NCI-H526 (cell line): ENCODE measurements at regions not wholly inside any gene's neighbourhood (a gene's known extent, or its start where the extent isn't known, plus 50 kb on each side); places are given as distances from the start of the nearest gene placed in this dataset.

ENCODE experiments used
- DNase-seq, 2 experiments: peaks; one replicate each; lab custom pipeline; 2025; lab: John Stamatoyannopoulos, UW

DNA sequence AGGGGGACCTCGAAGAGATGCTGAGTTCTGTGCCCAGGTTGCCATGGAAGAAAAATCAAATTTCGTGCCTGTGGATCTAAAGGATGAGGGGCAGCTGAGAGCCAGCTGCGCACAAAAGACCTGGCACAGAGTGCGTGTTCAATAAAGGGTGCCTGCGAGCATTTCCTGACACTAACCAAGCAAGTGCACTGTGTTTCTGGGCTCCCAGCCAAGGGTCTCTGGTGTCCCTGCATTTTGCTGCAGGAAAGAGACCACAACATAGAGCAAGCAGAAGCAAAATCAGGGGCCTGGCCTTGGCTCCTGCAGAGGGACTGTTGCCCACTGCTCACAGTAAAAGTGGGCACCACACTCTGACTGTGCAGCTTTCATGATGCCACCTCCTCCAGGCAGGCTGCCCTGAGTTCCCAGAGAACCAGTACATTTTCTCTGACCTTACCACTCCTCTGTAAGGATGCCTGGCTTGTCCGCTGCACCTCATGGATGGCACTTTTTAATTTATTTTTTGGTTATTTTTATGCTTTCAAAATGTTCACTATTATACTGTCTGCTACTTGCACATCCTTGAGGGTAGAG lies 70.8 kb upstream of the GPR12 start:
- DNase-seq: no peak

DNA sequence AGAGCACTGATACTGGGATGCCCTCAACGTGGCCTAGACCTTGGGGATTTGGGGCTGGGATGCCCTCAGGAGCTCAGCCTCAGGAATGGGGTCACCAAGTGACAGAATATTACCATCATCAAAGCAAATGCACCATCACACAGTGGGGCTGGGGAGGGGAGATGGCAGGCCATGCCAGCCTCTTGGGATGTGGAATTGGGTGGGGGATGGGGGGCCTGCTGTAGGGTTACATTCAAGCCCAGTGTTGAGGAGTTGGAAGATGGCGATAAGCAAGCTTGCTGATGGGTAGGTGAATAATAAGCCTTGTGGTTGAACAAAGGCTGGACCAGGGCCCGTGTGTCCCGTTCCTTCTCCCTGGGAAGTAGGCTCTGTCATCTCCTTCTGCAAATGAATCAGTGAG lies 69.1 kb upstream of the GPR12 start:
- no peak for DNase-seq

DNA sequence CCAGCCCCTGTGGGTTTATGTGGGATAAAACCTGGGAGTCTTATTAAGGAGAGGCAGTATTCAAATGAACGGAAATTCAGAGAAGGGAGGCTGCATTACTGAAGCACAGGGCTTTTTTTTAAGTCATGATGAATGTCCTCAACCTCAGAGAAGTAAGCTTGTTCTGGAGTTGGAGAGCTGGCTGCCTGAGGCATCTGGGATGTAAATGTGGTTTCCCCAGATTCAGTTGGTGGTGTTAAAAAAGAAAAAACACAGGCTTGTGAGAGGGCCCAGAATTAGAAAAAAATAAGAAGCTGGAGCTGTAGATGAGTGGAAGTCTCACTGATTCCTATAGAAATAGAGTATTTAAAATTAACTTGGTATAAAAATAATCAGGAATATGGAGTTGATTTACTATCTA lies 64.0 kb upstream of the GPR12 start:
- no peak for DNase-seq

DNA sequence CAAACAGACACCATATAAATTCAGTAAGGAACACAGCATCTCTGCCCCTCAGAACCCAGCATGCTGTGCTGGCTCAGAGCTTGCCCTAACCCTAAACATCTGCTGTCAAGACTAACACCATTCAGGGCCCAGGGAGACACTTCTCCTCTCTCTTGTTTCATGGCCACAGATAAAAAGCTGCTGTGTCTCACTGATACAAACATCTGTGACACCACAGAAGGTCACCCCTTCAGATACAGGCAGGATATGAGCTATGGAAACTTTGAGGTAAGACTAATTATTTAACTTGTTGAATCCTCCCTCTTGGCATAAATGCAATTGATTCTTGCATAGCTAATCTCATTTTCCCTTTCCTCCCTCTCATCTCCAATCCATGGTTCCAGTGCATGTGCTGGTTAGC lies 61.6 kb upstream of the GPR12 start:
- no peak for DNase-seq

DNA sequence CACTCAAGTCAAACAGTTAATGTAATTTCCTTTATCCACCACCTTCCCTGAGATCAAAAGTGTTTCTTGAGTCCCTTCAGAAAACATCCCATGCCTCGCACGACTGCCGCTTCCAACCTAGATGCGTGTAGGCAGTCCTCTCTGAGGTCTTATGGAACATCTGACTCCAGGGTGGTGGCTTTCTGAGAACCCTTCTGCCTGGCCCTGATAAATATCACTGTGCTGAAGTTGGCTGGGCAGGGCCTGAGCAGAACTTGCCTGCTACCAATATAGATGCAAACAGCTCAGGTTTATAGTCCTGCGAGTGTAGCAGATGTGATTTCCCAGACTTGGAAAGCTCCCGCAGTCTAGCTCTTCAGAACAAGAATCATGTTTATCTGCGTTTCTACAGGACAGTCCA lies 61.1 kb upstream of the GPR12 start:
- DNase-seq: no peak

DNA sequence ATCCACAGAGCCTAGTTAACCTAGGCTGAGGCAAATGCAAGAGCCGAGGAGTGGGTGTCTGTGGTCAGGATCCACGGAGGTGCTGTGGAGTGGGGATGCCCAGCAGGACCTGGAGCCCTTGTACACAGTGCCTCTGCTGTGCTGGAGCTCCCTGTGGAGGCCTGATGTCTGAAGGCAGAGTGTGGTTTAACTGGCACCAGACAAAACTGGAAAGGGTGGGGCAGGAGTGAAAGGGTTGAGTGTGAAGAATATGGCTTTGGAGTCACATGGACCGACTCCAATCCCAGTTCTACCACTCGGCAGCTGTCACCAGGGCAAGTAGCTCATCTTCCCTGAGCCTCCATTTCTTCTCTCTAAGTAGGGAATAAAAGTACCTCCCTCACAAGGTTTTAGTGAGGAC lies 60.3 kb upstream of the GPR12 start:
- no peak for DNase-seq

DNA sequence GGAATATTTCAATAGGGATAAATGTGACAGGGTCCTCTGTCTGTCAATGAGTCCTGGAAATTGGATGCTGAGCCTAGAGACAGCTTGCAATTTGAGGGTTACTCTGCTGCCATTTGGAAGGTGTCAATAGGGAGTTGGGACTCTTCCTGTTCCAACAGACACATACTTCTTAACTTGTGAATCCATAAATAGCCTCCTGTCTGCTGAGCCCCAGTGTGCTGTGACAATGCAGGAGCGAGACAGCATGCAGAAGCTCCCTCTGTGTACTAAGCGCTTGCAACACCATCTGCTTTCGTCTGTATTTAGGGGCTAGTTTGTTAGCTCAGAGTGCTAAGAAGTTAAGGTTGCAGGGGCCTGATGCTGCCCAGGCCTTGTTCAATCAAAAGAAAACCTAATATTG lies 58.5 kb upstream of the GPR12 start:
- no peak for DNase-seq

DNA sequence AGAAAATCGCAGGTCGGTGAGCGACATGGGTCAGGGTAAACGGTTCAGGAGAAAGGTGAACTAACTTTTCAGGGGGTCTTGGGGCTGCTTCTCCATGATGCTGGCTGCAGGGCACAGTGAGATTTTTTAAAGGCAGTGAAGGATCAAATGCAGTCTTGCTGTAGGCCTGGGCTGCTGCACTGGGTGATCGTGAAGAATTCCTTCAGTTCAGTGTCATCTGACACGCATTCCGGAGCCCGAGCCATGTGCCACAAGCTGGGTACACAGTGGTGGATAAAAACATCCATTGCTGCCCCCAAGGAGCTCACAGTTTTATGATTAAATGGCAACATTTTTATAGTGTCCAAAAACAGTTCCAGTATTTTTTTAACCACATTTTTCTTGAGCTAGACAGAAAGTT lies 56.3 kb upstream of the GPR12 start:
- DNase-seq: no peak

DNA sequence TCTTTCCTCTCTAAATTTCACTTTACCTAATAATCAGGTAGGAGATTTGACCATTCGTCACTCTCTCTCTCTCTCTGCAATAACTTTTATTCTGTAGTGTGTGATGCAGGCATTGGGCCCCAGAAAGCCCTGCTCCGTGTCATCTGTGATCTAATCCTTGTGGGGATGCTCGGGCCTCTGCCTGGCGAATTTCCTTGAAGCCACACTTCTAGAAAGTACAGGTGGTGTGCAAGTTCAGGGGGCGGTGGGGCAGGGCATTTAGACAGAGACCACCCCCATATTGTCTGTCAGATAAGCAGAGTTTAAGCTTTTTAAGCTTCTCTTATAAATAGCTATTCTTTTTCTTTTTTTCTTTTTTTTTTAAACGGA lies 53.4 kb upstream of the GPR12 start:
- no peak for DNase-seq

DNA sequence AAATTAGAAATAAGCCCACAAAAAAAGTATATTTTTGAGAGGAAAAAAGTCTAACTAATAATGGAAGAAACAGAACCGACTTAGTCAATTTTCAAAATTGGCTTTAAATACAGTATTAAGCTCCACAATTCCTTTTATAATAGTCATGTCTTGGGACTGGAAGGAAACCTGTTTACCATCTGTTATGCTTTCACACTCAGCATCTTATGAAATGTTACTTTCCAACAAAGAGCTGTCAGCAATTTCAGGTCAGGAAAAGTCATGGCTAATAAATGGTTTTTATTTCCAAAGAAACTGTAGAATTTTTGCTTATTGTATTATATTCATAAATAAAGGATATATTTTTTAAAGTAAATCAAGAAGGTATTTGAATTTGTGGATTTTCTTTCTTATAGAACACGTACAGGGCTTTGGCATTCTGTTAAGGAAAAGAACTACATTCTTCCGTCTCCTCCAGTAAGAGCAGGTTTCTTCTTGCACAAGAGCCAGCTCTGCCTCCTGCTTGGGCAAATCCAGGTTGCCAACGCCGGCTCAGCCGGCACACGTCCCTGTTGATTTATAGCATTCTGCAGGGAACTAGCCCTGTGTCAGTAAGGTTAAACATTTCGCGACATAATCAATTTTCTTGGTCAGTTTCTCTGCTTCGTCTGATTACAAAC lies 52.9 kb upstream of the GPR12 start:
- no peak for DNase-seq

DNA sequence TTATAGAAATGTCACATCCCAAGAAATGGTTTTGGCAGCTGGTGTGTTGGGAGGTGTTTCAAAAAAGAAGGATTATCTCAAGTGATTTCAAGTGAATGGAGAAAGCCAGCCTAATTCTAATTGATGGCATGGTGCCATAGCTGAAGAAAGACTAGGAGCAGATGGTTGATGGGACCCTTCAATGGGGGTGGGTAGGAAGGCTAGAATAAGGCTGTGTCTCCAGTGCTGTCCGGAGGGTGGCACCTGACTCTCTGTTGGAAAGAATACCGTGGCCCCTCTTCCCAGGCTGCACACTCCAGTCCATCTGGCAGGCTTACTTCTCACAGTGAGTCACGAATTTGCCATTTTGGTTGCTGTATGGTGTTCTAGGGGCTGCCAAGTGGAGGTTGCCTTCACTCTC lies 51.0 kb upstream of the GPR12 start:
- DNase-seq: no peak
